Osteoblast (primary cell): ENCODE measurements at regions not wholly inside any gene's neighbourhood (a gene's known extent, or its start where the extent isn't known, plus 50 kb on each side); places are given as distances from the start of the nearest gene placed in this dataset.

Experiments
- DNase-seq: peaks from one replicate; pipeline ENCODE4 v3.0.0; 2011; ENCODE audit warnings: low spot score, mixed read lengths; ENCODE audit not compliant: insufficient read length; ENCODE audit errors: missing footprints
- H2AFZ ChIP-seq: 2 replicates; pipeline ENCODE4 v1.6.0; 2011; ENCODE audit warnings: mild to moderate bottlenecking, low read length
- H3K27ac ChIP-seq: 2 replicates; pipeline ENCODE4 v1.5.1; 2011; ENCODE audit warnings: mild to moderate bottlenecking, low read depth, low read length, moderate library complexity
- H3K27me3 ChIP-seq: 2 replicates; pipeline ENCODE4 v1.6.0; 2012; ENCODE audit warnings: mild to moderate bottlenecking, control low read depth, inconsistent platforms, low read length, moderate library complexity; ENCODE audit not compliant: insufficient read depth
- H3K36me3 ChIP-seq: 2 replicates; pipeline ENCODE4 v1.5.1; 2011; ENCODE audit warnings: mild to moderate bottlenecking, low read length, control low read depth, moderate library complexity; ENCODE audit not compliant: insufficient read depth
- H3K4me1 ChIP-seq: 2 replicates; pipeline ENCODE4 v1.5.1; 2011; ENCODE audit warnings: mild to moderate bottlenecking, low read length, control low read depth, moderate library complexity; ENCODE audit not compliant: insufficient read depth
- H3K4me2 ChIP-seq: 2 replicates; pipeline ENCODE4 v1.6.0; 2011; ENCODE audit warnings: mild to moderate bottlenecking, low read length; ENCODE audit not compliant: insufficient read depth
- H3K4me3 ChIP-seq: fragments of 200-600 bp; sonication (generic); 3 replicates; pipeline ENCODE4 v1.5.1; 2012; ENCODE audit warnings: mild to moderate bottlenecking, low read length, inconsistent platforms; ENCODE audit not compliant: insufficient read depth
- H3K79me2 ChIP-seq: 2 replicates; pipeline ENCODE4 v1.6.0; 2012; ENCODE audit warnings: mild to moderate bottlenecking, low read length, control low read depth, inconsistent platforms; ENCODE audit not compliant: insufficient read depth
- H3K9me3 ChIP-seq: 2 replicates; pipeline ENCODE4 v1.5.1; 2011; ENCODE audit warnings: low read depth, low read length, control low read depth
- H4K20me1 ChIP-seq: 2 replicates; pipeline ENCODE4 v1.6.0; 2012; ENCODE audit warnings: mild to moderate bottlenecking, low read length, control low read depth; ENCODE audit not compliant: insufficient read depth
- TF ChIP-seq, protein P1 (sequence below): IDR thresholded peaks from 2 replicates; pipeline ENCODE4 v1.5.1; 2011; ENCODE audit warnings: mild to moderate bottlenecking, low read depth, low read length, moderate library complexity; ENCODE audit errors: extremely low read depth

DNA sequence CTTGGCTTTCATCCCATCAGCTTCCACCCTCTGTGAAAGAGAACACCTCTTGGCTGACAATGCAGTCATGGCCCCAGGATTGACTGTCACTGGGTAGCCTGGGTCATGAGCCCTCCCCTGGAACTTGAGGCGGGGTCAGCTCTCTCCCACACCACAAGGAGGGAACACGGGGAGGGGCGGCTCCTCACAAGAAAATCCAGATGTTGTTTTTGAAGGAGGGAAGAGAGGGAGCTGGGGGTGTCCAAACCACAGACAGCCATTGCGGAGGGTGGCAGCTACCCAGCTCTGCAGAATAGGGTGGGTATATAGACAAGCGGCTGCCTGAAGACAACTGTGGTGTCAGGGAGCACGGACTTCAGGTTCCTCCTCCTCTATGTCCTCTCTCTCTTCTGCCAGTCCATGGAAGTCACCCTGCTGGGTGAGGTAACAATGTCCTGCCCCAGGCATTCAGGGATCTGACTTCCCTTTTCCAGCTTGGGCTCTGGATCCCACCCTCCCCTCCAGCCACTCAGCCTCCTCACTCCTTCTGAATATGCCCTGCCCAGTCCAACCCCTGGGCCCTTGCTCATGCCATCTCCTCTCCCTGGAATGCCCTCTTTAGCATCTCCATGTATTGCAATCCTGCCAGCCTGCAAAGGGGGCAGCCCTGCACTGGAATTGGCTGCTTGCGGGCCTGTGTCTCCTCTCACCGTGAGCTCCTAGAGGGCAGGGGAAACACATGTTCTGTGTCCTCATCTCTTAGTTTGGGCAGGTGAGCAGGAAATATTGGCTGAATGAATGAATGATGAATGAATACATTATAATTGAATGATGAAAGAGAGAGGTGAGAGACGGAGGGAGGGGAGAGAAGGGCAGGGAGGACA is 60.9 kb upstream of the RUNX3 start:
- no peak for DNase-seq
- TF ChIP-seq, protein P1, sequence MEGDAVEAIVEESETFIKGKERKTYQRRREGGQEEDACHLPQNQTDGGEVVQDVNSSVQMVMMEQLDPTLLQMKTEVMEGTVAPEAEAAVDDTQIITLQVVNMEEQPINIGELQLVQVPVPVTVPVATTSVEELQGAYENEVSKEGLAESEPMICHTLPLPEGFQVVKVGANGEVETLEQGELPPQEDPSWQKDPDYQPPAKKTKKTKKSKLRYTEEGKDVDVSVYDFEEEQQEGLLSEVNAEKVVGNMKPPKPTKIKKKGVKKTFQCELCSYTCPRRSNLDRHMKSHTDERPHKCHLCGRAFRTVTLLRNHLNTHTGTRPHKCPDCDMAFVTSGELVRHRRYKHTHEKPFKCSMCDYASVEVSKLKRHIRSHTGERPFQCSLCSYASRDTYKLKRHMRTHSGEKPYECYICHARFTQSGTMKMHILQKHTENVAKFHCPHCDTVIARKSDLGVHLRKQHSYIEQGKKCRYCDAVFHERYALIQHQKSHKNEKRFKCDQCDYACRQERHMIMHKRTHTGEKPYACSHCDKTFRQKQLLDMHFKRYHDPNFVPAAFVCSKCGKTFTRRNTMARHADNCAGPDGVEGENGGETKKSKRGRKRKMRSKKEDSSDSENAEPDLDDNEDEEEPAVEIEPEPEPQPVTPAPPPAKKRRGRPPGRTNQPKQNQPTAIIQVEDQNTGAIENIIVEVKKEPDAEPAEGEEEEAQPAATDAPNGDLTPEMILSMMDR: no peak
- Histone ChIP-seq H2AFZ (no peak overlapping the region), H4K20me1 (no peaks in the 10 kb centered on the region), H3K36me3 (no peaks in the 10 kb centered on the region), H3K4me2 (no peak overlapping the region), H3K9me3 (no peaks in the 10 kb centered on the region), H3K4me1 (no peaks in the 10 kb centered on the region), H3K4me3 (no peak overlapping the region), H3K27me3 (peaks cover 44% of the 10 kb centered on the region), H3K27ac (no peak overlapping the region), H3K79me2 (no peaks in the 10 kb centered on the region)

DNA sequence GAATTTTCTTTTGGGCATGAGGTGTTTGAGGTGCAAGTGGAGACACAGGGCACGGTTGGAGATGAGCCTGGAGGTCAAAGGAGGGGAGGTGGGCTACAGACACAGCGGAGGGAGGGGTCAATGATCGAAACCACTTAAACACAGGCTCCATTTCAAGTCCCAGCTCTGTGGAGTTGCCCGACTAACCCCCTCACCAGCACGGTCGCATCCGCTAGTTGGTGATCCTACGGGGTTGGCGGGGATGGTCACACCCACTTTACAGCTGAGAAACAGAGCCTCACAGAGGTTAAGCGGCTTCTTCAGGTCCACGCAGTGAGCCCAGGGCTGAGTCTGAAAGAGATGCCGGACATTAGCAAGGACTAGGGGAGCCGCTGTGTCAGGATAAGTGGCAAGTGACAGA is 60.1 kb upstream of the RUNX3 start:
- no peak for DNase-seq
- no peak overlapping the region for H3K4me2 ChIP-seq
- peaks cover 46% of the 10 kb centered on the region for H3K27me3 ChIP-seq

DNA sequence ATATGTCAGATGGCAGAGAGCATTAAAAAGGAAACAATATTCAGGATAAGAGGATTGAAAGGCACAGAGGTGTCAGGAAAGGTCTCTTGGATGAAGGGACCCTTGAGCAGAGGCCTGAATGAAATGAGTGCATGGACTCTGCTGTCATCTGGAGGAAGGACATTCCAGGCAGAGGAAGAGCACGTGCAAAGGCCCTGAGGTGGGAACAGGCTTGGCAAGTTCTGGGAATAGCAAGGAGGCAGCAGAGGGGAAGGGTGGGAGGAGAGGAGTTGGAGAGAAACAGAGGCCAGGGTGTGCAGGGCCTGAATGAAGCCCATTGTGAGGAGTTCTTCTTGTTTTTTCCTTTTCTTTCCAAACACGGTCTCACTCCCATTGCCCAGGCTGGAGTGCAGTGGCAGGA is 59.0 kb upstream of the RUNX3 start:
- Histone ChIP-seq H3K4me1 (no peaks in the 10 kb centered on the region), H3K79me2 (no peaks in the 10 kb centered on the region), H3K4me3 (no peak overlapping the region), H3K27me3 (peaks cover 46% of the 10 kb centered on the region), H4K20me1 (no peaks in the 10 kb centered on the region), H3K9me3 (no peaks in the 10 kb centered on the region), H3K27ac (no peak overlapping the region), H3K36me3 (no peaks in the 10 kb centered on the region), H3K4me2 (no peak overlapping the region), H2AFZ (no peak overlapping the region)
- DNase-seq: no peak
- TF ChIP-seq, protein P1: no peak

More for the DNA sequence above, 60.1 kb upstream of the RUNX3 start:
- no peaks in the 10 kb centered on the region for H3K79me2 ChIP-seq
- H3K36me3 ChIP-seq: no peaks in the 10 kb centered on the region
- H3K27ac ChIP-seq: no peak overlapping the region
- H3K4me3 ChIP-seq: no peak overlapping the region
- no peaks in the 10 kb centered on the region for H3K4me1 ChIP-seq
- TF ChIP-seq, protein P1: no peak
- no peaks in the 10 kb centered on the region for H3K9me3 ChIP-seq
- H4K20me1 ChIP-seq: no peaks in the 10 kb centered on the region
- no peak overlapping the region for H2AFZ ChIP-seq

DNA sequence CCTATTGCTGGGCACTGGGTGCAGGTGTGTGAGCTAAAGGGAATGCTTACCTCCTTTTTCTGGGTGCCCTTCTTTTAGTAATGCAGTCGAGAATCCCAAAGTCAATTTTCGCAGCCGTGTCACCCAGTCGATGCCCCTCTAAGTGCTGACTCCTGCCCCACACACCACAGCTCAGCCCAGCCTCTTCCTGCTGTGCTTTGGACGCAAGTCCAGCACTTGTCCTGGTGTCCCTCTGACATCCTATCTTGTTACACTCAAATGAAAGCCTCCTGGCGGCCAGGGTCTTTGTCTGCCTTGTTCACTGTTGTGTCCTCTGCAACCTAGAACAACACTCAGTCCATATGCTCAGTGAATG is 58.5 kb upstream of the RUNX3 start:
- H3K27ac ChIP-seq: no peak overlapping the region
- H3K79me2 ChIP-seq: no peaks in the 10 kb centered on the region
- no peaks in the 10 kb centered on the region for H4K20me1 ChIP-seq
- TF ChIP-seq, protein P1: no peak
- H2AFZ ChIP-seq: no peak overlapping the region
- no peak for DNase-seq
- H3K9me3 ChIP-seq: no peaks in the 10 kb centered on the region
- no peaks in the 10 kb centered on the region for H3K4me1 ChIP-seq
- H3K27me3 ChIP-seq: peaks cover 43% of the 10 kb centered on the region
- H3K36me3 ChIP-seq: no peaks in the 10 kb centered on the region
- H3K4me3 ChIP-seq: no peak overlapping the region
- H3K4me2 ChIP-seq: no peak overlapping the region
